ENCODE measurements at regions not wholly inside any gene's neighbourhood (a gene's known extent, or its start where the extent isn't known, plus 50 kb on each side); places are given as distances from the start of the nearest gene placed in this dataset.

DNA sequence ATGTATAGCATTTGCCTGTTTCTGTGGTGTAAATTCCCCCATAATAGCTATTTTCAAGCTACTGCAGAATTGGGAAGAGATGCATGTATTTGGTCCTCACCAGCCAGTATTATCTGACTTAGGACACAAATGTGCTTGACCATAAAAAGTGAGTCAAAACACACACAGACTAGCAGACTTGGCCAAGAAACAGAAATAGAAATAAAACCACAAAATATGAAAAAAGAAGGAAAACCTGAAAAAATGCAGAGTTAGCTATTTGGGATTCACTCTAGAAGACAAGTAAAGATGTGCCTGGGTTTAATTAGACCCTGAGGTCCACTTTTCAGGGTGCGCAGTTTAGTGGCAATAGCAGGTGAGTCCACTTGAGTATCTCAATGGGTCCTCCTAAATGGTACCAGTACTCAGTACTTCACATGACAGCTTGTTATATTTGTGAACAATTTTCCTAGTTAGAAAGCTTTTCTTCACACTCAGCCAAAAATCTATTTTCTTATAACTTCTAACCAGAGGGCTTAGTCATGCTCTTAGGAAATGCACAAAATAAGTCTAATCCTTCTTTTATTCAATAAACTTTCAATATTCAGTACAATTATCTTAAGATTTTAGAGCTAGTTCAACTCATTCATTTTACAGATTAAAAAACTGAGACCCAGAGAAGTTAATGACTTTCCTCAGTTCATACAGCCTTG, 108.7 kb upstream of the JADE1 start:
- TF ChIP-seq, protein P1, sequence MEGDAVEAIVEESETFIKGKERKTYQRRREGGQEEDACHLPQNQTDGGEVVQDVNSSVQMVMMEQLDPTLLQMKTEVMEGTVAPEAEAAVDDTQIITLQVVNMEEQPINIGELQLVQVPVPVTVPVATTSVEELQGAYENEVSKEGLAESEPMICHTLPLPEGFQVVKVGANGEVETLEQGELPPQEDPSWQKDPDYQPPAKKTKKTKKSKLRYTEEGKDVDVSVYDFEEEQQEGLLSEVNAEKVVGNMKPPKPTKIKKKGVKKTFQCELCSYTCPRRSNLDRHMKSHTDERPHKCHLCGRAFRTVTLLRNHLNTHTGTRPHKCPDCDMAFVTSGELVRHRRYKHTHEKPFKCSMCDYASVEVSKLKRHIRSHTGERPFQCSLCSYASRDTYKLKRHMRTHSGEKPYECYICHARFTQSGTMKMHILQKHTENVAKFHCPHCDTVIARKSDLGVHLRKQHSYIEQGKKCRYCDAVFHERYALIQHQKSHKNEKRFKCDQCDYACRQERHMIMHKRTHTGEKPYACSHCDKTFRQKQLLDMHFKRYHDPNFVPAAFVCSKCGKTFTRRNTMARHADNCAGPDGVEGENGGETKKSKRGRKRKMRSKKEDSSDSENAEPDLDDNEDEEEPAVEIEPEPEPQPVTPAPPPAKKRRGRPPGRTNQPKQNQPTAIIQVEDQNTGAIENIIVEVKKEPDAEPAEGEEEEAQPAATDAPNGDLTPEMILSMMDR (IDR thresholded peaks at IDR 0.05 in 2 of 3, conservative IDR thresholded peaks at IDR 0.05 in 1 of 3; ENCODE audit: insufficient read depth in 2 of 3, low read depth in 1 of 3, low read length in 3 of 3) = no peak
- TF ChIP-seq XRCC5 (IDR thresholded peaks at IDR 0.05; ENCODE audit: low read depth, low read length) = no peak
